ENCODE measurements at regions not wholly inside any gene's neighbourhood (a gene's known extent, or its start where the extent isn't known, plus 50 kb on each side); places are given as distances from the start of the nearest gene placed in this dataset.

- no peak overlapping the region for H3K27ac ChIP-seq
- H3K4me1 ChIP-seq = no peaks in the 10 kb centered on the region
- H3K9me3 ChIP-seq = no peaks in the 10 kb centered on the region
- H3K4me3 ChIP-seq = no peak overlapping the region
- TF ChIP-seq Cebpa-rat (IDR thresholded peaks at IDR 0.05) = no peak
- no peaks in the 10 kb centered on the region for H3K27me3 ChIP-seq
- no peak overlapping the region for H3K9ac ChIP-seq
- no peaks in the 10 kb centered on the region for H3K36me3 ChIP-seq
- H4K20me1 ChIP-seq = no peaks in the 10 kb centered on the region
- H3K4me2 ChIP-seq = no peak overlapping the region
These were observed 469.7 kb downstream of the SPATA31D1 start for GRCh38 chr9:82458296-82458695.

DNA sequence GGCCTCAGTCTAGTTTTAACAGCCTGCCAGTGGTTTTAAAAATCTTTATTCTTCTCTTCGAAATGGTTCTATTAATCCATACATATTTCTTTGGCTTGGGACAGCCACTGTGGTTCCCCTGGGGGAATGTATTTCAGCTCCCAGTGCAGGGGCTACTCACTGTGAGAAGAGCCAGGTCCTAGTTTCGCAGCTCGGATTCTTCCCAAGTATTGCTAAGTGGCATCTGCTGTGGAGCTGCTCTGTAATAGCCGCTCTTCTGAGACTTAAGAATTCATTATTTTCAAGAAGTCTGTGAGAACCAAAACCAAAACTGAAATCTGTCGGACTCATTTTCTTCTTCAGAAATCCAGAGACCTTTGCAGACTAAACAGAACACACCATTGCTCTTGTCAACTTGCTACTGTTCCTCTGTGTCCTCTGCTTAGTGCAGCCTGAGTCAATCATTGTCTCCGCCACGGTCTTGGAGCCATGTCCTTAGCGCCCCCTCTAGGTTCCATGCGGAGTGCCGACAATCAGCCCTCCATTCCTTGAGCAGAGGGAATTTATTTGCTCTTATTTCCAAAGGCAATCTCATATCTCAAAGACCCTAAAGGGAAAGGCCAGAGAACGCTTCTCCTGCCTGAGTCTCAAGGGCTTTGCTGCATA, 478.2 kb downstream of the SPATA31D1 start:
- no peak for TF ChIP-seq Cebpa-rat (IDR thresholded peaks at IDR 0.05)
- no peaks in the 10 kb centered on the region for H3K4me1 ChIP-seq
- H3K27me3 ChIP-seq = no peaks in the 10 kb centered on the region
- H3K27ac ChIP-seq = no peak overlapping the region
- H3K9me3 ChIP-seq = no peaks in the 10 kb centered on the region
- no peaks in the 10 kb centered on the region for H4K20me1 ChIP-seq
- no peak overlapping the region for H3K4me3 ChIP-seq
- no peaks in the 10 kb centered on the region for H3K36me3 ChIP-seq
- H3K9ac ChIP-seq = no peak overlapping the region
- no peak overlapping the region for H3K4me2 ChIP-seq

- TF ChIP-seq Cebpa-rat (IDR thresholded peaks at IDR 0.05) = no peak
- H3K27ac ChIP-seq = no peak overlapping the region
- H3K4me3 ChIP-seq = no peak overlapping the region
These were observed 478.9 kb downstream of the SPATA31D1 start for GRCh38 chr9:82467436-82467835.

DNA sequence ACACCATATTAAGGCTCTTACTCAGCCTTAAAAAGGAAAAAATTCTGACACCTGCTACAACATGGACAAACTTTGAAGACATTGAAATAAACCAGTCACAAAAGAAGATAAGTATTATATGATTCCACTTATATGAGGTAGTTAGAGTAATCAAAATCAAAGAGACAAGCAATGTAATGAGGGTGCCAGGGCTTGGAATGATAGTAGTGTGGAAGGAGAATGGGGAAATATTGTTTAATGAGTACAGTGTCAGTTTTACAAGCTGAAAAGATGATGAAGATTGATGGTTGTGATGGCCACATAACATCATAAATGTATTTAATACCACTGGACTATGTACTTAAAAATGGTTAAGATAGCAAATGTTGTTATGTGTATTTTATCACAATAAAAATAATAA, 485.7 kb downstream of the SPATA31D1 start:
- no peaks in the 10 kb centered on the region for H3K9me3 ChIP-seq
- no peak overlapping the region for H3K4me3 ChIP-seq
- H3K4me2 ChIP-seq = no peak overlapping the region
- no peaks in the 10 kb centered on the region for H4K20me1 ChIP-seq
- H3K27ac ChIP-seq = no peak overlapping the region
- H3K36me3 ChIP-seq = no peaks in the 10 kb centered on the region
- H3K4me1 ChIP-seq = no peaks in the 10 kb centered on the region
- H3K27me3 ChIP-seq = no peaks in the 10 kb centered on the region
- TF ChIP-seq Cebpa-rat (IDR thresholded peaks at IDR 0.05) = no peak
- no peak overlapping the region for H3K9ac ChIP-seq

More at GRCh38 chr9:82467436-82467835, 478.9 kb downstream of the SPATA31D1 start:
- no peaks in the 10 kb centered on the region for H4K20me1 ChIP-seq
- no peaks in the 10 kb centered on the region for H3K4me1 ChIP-seq
- no peak overlapping the region for H3K4me2 ChIP-seq
- H3K27me3 ChIP-seq = no peaks in the 10 kb centered on the region
- H3K9me3 ChIP-seq = no peaks in the 10 kb centered on the region
- H3K9ac ChIP-seq = no peak overlapping the region
- no peaks in the 10 kb centered on the region for H3K36me3 ChIP-seq

DNA sequence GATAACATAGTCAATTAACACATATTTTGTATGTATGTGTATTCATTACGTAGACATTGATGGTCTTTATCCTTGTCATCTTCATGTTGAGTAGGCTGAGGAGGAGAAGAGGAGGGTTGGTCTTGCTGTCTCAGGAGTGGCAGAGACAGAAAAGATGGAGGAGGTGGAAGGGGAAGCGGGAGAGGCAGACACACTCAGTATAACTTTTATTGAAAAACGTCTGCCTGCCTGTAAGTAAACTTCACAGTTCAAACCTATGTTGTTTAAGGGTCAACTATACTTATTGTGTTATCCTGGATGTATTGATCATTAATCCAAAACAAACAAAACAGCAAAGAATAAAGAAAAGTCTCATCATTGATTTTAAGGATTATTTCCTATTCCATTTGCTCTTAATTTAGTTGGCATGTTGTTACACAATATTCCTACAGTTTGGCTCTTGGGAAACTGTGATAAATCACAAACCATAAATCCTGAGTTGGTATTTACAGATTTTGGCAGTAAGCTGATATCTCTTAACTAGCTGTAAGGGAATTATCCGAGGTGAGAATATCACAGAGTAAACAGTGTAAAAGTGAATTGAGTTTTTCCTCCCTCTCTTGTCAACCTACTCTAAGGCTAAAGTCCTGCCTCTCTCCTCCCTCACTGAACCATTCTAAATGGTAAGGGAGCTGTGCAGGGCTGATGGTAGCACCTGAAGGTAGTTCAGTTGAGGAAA, 487.2 kb downstream of the SPATA31D1 start:
- H3K4me2 ChIP-seq = no peak overlapping the region
- no peaks in the 10 kb centered on the region for H3K27me3 ChIP-seq
- H3K9me3 ChIP-seq = no peaks in the 10 kb centered on the region
- no peak overlapping the region for H3K4me3 ChIP-seq
- no peaks in the 10 kb centered on the region for H3K36me3 ChIP-seq
- H4K20me1 ChIP-seq = no peaks in the 10 kb centered on the region
- H3K4me1 ChIP-seq = no peaks in the 10 kb centered on the region
- no peak for TF ChIP-seq Cebpa-rat (IDR thresholded peaks at IDR 0.05)
- H3K9ac ChIP-seq = no peak overlapping the region
- no peak overlapping the region for H3K27ac ChIP-seq

DNA sequence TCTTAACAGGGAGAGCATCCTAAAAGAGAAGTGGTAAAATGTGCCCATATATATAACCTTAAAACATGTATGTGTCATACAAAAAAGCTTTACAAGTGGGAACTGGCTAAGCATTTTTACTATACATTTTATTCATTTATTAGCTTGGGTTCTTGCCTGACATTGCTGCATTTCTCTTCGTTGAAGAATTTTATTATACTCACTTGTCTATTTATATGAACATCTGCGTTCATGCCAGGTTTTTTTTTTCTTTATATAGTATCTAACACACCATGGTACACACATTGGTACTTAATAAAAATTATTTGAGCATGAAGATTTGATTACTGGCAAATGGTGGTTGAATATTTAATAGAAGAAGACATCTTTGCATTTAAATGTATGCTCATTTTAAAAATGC, 492.3 kb downstream of the SPATA31D1 start:
- Histone ChIP-seq H3K4me2 (no peak overlapping the region), H4K20me1 (no peaks in the 10 kb centered on the region), H3K4me1 (no peaks in the 10 kb centered on the region), H3K9me3 (no peaks in the 10 kb centered on the region), H3K27ac (no peak overlapping the region), H3K36me3 (no peaks in the 10 kb centered on the region), H3K4me3 (no peak overlapping the region), H3K27me3 (no peaks in the 10 kb centered on the region), H3K9ac (no peak overlapping the region)
- TF ChIP-seq Cebpa-rat (IDR thresholded peaks at IDR 0.05) = no peak

GRCh38 chr9:82487935-82488312, 499.4 kb downstream of the SPATA31D1 start:
- no peak overlapping the region for H3K9ac ChIP-seq
- H3K27ac ChIP-seq = no peak overlapping the region
- H3K9me3 ChIP-seq = no peaks in the 10 kb centered on the region
- no peak overlapping the region for H3K4me2 ChIP-seq
- no peak overlapping the region for H3K4me3 ChIP-seq
- H3K36me3 ChIP-seq = no peaks in the 10 kb centered on the region
- H3K27me3 ChIP-seq = no peaks in the 10 kb centered on the region
- peaks cover 5% of the 10 kb centered on the region; the same call in 1 of the 2 replicates for H3K4me1 ChIP-seq
- no peaks in the 10 kb centered on the region for H4K20me1 ChIP-seq
- TF ChIP-seq Cebpa-rat (IDR thresholded peaks at IDR 0.05) = no peak

DNA sequence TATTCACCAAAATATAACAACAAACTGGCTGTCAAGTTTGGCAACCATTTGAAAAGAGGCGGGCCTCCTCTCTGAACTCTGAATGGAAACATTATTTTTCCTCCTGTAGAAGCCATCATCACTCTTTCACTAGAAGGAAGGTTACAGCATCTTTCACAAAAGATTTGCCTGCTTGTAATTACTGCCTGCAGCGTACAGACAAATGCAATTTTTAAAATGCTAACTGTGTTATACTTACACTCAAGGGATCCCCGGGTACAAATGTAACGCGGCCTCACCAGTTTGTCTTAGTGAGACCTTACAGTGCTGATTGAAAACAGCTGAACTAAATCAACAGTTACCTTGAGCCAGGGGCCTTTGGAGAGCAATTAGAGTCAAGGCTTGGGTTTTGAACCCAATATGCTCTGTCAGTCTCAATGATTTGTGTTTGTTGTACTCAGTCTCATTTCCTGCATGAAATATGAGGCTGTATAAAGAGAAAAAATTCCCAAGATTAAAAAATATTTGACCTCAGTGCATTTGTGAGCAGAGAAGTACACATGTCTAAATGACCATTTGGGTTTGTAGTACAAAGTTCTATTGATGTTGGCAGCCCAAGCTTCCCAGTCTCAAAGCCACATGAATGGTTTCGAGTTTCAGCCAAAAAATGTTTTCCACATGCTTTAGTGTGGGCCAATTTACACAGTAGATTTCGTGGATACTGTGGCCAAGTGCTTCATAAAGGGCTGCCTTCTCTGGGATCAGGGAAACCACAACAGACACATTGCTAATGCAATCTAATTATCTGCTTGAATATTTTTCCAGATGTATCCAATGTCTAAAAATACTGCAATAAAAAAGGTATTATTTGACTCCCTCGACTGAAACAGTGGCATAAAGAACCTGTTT, 500.0 kb downstream of the SPATA31D1 start:
- no peaks in the 10 kb centered on the region for H3K36me3 ChIP-seq
- H3K4me1 ChIP-seq = peaks cover 5% of the 10 kb centered on the region; the same call in 1 of the 2 replicates
- H3K4me2 ChIP-seq = no peak overlapping the region
- no peaks in the 10 kb centered on the region for H3K9me3 ChIP-seq
- H3K27me3 ChIP-seq = no peaks in the 10 kb centered on the region
- H4K20me1 ChIP-seq = no peaks in the 10 kb centered on the region
- no peak overlapping the region for H3K27ac ChIP-seq
- H3K4me3 ChIP-seq = no peak overlapping the region
- H3K9ac ChIP-seq = no peak overlapping the region
- no peak for TF ChIP-seq Cebpa-rat (IDR thresholded peaks at IDR 0.05)

DNA sequence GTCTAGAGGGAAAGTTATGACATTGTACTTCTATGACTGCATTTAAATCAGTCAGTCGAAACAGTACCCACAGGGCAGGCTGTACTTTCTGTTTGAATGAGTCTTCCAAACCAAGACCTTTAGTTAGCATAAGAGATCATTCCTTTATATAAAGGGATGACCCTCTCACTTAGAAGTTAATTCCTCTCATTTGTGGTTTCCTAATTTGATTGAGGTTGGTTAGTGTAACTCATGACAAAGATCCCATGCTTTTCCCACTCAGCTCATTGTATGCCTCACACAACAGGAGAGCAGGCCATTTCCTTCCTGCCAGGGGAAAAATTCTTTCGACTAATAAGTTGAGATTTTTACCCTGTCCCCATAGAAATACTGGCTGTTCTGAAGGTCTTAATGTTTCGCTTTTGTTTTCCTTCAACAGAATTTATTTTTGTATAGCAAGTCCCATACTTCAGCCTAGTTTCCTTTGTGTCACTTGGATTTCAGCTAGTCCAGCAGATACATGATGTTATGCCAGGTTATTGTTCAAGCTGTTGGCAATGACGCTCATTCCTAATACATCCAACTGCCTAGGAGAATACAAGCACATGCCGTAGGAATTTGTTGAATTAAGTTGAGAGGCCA, 500.7 kb downstream of the SPATA31D1 start:
- Histone ChIP-seq H3K9ac (no peak overlapping the region), H4K20me1 (no peaks in the 10 kb centered on the region), H3K36me3 (no peaks in the 10 kb centered on the region), H3K4me2 (no peak overlapping the region), H3K27me3 (no peaks in the 10 kb centered on the region), H3K4me1 (peaks cover 5% of the 10 kb centered on the region; the same call in 1 of the 2 replicates), H3K9me3 (no peaks in the 10 kb centered on the region), H3K27ac (no peak overlapping the region), H3K4me3 (no peak overlapping the region)
- no peak for TF ChIP-seq Cebpa-rat (IDR thresholded peaks at IDR 0.05)

Measured in BLaER1 (cell line).